ENCODE measurements at regions not wholly inside any gene's neighbourhood (a gene's known extent, or its start where the extent isn't known, plus 50 kb on each side); places are given as distances from the start of the nearest gene placed in this dataset.

- H3K27ac ChIP-seq (ENCODE audit: low read depth, low read length, poor library complexity, severe bottlenecking), result no peak overlapping the region
- POLR2A ChIA-PET (ENCODE audit: low non-redundant PET), result no interaction called here
- DNase-seq (ENCODE audit: low spot score), result no peak
- H3K9me3 ChIP-seq (ENCODE audit: low read depth, low read length, poor library complexity, severe bottlenecking), result no peaks in the 10 kb centered on the region
- TF ChIP-seq EZH2 (IDR thresholded peaks at IDR 0.05; ENCODE audit: borderline replicate concordance, low read depth, low read length, poor library complexity, severe bottlenecking) (no peak), CTCF (conservative IDR thresholded peaks at IDR 0.05; ENCODE audit: low read depth, low read length) (no peak)
- no TSS peak for BruUV-seq (replicated peaks)
- intact Hi-C loops (cut with micrococcal nuclease; ENCODE audit: unreplicated experiment), result no loop called here
- CTCF ChIA-PET, result no interaction called here
- H3K4me1 ChIP-seq (ENCODE audit: insufficient read depth, low read length, poor library complexity, severe bottlenecking), result no peaks in the 10 kb centered on the region
- no peaks in the 10 kb centered on the region for H3K36me3 ChIP-seq (ENCODE audit: insufficient read depth, low read length, poor library complexity, severe bottlenecking)
- no peaks in the 10 kb centered on the region for H3K27me3 ChIP-seq (replicated peaks; ENCODE audit: insufficient read depth, low read depth, low read length, poor library complexity)
- no peak overlapping the region for H3K4me3 ChIP-seq (ENCODE audit: low read depth, low read length, poor library complexity, severe bottlenecking)
Observed at GRCh38 chr3:74054566-74054965, 429.8 kb upstream of the PDZRN3 start.

GRCh38 chr3:74053970-74054516 lies 429.3 kb upstream of the PDZRN3 start:
- CTCF ChIA-PET, result no interaction called here

DNA sequence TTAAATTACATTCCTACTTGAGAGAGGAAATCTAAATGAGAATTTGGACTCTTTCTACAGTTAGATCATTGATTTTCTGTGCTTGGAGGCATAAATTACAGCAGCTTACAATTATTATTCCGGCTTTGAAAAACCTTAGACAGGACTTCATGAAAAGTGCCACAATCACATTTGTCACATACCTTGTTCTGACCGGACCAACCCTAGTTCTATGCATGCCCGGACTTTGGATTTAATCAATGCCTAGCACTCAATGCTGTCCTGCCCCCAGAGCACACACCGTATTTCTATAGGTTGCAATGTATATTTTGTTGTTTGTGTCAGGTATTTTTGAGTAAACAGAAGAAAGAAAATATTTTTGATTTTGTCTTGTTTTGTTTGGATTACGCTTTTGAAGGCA lies 424.7 kb upstream of the PDZRN3 start:
- POLR2A ChIA-PET (ENCODE audit: low non-redundant PET), result no interaction called here
- H3K27me3 ChIP-seq (replicated peaks; ENCODE audit: insufficient read depth, low read depth, low read length, poor library complexity), result no peaks in the 10 kb centered on the region
- BruUV-seq (replicated peaks), result no TSS peak
- no peaks in the 10 kb centered on the region for H3K4me1 ChIP-seq (ENCODE audit: insufficient read depth, low read length, poor library complexity, severe bottlenecking)
- CTCF ChIA-PET, result no interaction called here
- no peaks in the 10 kb centered on the region for H3K9me3 ChIP-seq (ENCODE audit: low read depth, low read length, poor library complexity, severe bottlenecking)
- TF ChIP-seq EZH2 (IDR thresholded peaks at IDR 0.05; ENCODE audit: borderline replicate concordance, low read depth, low read length, poor library complexity, severe bottlenecking), result no peak
- TF ChIP-seq CTCF (conservative IDR thresholded peaks at IDR 0.05; ENCODE audit: low read depth, low read length), result no peak
- no peaks in the 10 kb centered on the region for H3K36me3 ChIP-seq (ENCODE audit: insufficient read depth, low read length, poor library complexity, severe bottlenecking)
- no peak overlapping the region for H3K4me3 ChIP-seq (ENCODE audit: low read depth, low read length, poor library complexity, severe bottlenecking)
- no peak overlapping the region for H3K27ac ChIP-seq (ENCODE audit: low read depth, low read length, poor library complexity, severe bottlenecking)
- DNase-seq (ENCODE audit: low spot score), result no peak
- intact Hi-C loops (cut with micrococcal nuclease; ENCODE audit: unreplicated experiment), result no loop called here

More at GRCh38 chr3:74053970-74054516, 429.3 kb upstream of the PDZRN3 start:
- no peak for DNase-seq (ENCODE audit: low spot score)
- POLR2A ChIA-PET (ENCODE audit: low non-redundant PET), result no interaction called here
- Histone ChIP-seq H3K9me3 (ENCODE audit: low read depth, low read length, poor library complexity, severe bottlenecking) (no peaks in the 10 kb centered on the region), H3K36me3 (ENCODE audit: insufficient read depth, low read length, poor library complexity, severe bottlenecking) (no peaks in the 10 kb centered on the region), H3K4me3 (ENCODE audit: low read depth, low read length, poor library complexity, severe bottlenecking) (no peak overlapping the region), H3K27me3 (replicated peaks; ENCODE audit: insufficient read depth, low read depth, low read length, poor library complexity) (no peaks in the 10 kb centered on the region), H3K27ac (ENCODE audit: low read depth, low read length, poor library complexity, severe bottlenecking) (no peak overlapping the region), H3K4me1 (ENCODE audit: insufficient read depth, low read length, poor library complexity, severe bottlenecking) (no peaks in the 10 kb centered on the region)
- TF ChIP-seq CTCF (conservative IDR thresholded peaks at IDR 0.05; ENCODE audit: low read depth, low read length), result no peak
- intact Hi-C loops (cut with micrococcal nuclease; ENCODE audit: unreplicated experiment), result no loop called here
- no TSS peak for BruUV-seq (replicated peaks)
